ENCODE measurements at regions not wholly inside any gene's neighbourhood (a gene's known extent, or its start where the extent isn't known, plus 50 kb on each side); places are given as distances from the start of the nearest gene placed in this dataset.

DNA sequence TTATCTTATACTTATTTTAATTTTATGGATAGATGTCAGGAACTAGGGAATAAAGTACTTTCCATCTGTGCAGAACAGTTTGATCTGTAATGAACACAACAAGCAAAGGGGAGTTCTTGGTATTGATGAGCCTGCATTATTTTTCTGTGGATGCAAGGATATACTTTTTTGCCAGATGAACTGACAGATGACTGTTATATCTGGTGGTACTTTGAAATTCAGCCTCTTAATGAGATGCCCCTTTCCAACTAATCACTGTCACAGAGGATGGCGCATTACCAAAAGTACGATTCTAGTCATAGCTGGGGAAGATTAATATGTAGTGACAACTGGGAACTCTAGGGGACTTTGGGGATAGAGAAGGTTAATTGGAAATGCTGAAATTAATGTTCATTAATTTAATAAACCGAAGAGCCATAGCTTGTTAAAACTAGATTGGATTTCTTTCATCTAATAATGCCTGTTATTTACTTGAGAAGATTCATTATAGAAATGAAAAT, 603.4 kb upstream of the CNTN5 start (continued):
- TF ChIP-seq, protein P1, sequence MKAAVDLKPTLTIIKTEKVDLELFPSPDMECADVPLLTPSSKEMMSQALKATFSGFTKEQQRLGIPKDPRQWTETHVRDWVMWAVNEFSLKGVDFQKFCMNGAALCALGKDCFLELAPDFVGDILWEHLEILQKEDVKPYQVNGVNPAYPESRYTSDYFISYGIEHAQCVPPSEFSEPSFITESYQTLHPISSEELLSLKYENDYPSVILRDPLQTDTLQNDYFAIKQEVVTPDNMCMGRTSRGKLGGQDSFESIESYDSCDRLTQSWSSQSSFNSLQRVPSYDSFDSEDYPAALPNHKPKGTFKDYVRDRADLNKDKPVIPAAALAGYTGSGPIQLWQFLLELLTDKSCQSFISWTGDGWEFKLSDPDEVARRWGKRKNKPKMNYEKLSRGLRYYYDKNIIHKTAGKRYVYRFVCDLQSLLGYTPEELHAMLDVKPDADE (IDR thresholded peaks at IDR 0.05), result no peak
- no peak for TF ChIP-seq EZH2phosphoT487 (IDR thresholded peaks at IDR 0.05; ENCODE audit: unreplicated experiment)
- TF ChIP-seq ZNF114 (CRISPR knock-in tag; IDR thresholded peaks at IDR 0.05), result no peak

DNA sequence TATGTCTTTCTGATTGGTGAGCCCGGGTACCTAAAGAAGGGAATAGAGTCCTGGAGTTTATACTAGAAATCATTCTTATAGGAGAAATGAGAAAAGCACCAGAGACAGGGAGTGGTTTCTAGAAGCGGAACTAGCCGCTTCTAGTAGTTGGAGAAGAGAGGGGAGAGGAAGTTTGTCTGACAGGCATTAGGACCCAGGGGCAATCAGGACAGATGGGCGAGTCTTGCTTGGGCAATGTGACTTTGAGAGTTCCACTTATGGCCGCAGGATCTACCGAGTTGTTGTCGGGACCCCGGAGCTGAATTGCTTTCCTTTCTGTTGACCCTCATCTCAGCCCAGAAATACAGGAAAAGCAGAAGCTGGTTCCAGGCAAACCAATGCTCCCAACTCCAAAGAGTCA, 596.8 kb upstream of the CNTN5 start:
- ATAC-seq (no peak), DNase-seq (ENCODE audit: low spot score) (no peak)
- no peaks in the 10 kb centered on the region for H3K27me3 Mint-ChIP-seq (ENCODE audit: insufficient read depth, low read depth, poor library complexity)
- 0 out of 2 replicates have a peak, but pooled peaks cover 4% of the 10 kb centered on the region for H3K9me2 ChIP-seq (ENCODE audit: insufficient read depth)
- no peak overlapping the region for H3K27ac Mint-ChIP-seq
- no peak overlapping the region for H3K27ac ChIP-seq (ENCODE audit: low read depth)
- no peaks in the 10 kb centered on the region for H3K4me1 Mint-ChIP-seq
- peaks cover 23% of the 10 kb centered on the region for H3K9me3 Mint-ChIP-seq
- H3K36me3 Mint-ChIP-seq (ENCODE audit: low read depth), result peaks cover 13% of the 10 kb centered on the region; the same call in 2 of the 3 replicates
- H3K79me2 ChIP-seq (replicated peaks; ENCODE audit: insufficient read depth), result no peaks in the 10 kb centered on the region
- no peaks in the 10 kb centered on the region for H3K36me3 ChIP-seq (ENCODE audit: insufficient read depth)
- no peak overlapping the region for H3K4me3 Mint-ChIP-seq
- H4K20me1 ChIP-seq (replicated peaks; ENCODE audit: insufficient read depth), result no peaks in the 10 kb centered on the region
- H3F3A ChIP-seq (replicated peaks; ENCODE audit: low read depth), result no peaks in the 10 kb centered on the region
- no peaks in the 10 kb centered on the region for H3K27me3 ChIP-seq (ENCODE audit: insufficient read depth)
- H2AFZ ChIP-seq, result no peak overlapping the region
- H3K4me3 ChIP-seq, result no peak overlapping the region
- H3K4me2 ChIP-seq, result no peak overlapping the region
- H3K4me1 ChIP-seq (ENCODE audit: insufficient read depth), result no peaks in the 10 kb centered on the region
- TF ChIP-seq, protein P1 (IDR thresholded peaks at IDR 0.05), result no peak
- TF ChIP-seq POLR2AphosphoS5 (IDR thresholded peaks at IDR 0.05; ENCODE audit: low read depth) (no peak), ZNF331 (CRISPR knock-in tag; IDR thresholded peaks at IDR 0.05; ENCODE audit: low read depth) (no peak), EZH2phosphoT487 (IDR thresholded peaks at IDR 0.05; ENCODE audit: unreplicated experiment) (no peak), ZNF114 (CRISPR knock-in tag; IDR thresholded peaks at IDR 0.05) (no peak), CTCF (conservative IDR thresholded peaks at IDR 0.05; ENCODE audit: low read depth in 2 of 2) (no peak), EZH2 (IDR thresholded peaks at IDR 0.05; ENCODE audit: low read depth, unreplicated experiment) (no peak), JUNB (IDR thresholded peaks at IDR 0.05; ENCODE audit: unreplicated experiment) (no peak), STAT1 (IDR thresholded peaks at IDR 0.05; ENCODE audit: unreplicated experiment) (no peak), REST (IDR thresholded peaks at IDR 0.05; ENCODE audit: unreplicated experiment) (no peak), ZNF462 (CRISPR knock-in tag; IDR thresholded peaks at IDR 0.05) (no peak)

Data from GM23338 (cell line).